Neuronal stem cell (in vitro differentiated cells): ENCODE measurements at regions not wholly inside any gene's neighbourhood (a gene's known extent, or its start where the extent isn't known, plus 50 kb on each side); places are given as distances from the start of the nearest gene placed in this dataset.

Source experiments
- DNase-seq: peaks from one replicate; pipeline ENCODE4 v3.0.0-alpha.2; 2013; ENCODE audit warnings: low spot score
- H2AFZ ChIP-seq: one replicate; pipeline ENCODE4 v1.6.1; 2013; ENCODE audit warnings: mild to moderate bottlenecking, low read length, inconsistent platforms
- H2AK5ac ChIP-seq: 2 replicates; pipeline ENCODE4 v1.6.1; 2013; ENCODE audit warnings: low read depth, mild to moderate bottlenecking, inconsistent platforms, low read length, moderate library complexity, mixed read lengths
- H2BK120ac ChIP-seq: 2 replicates; pipeline ENCODE4 v1.6.1; 2013; ENCODE audit warnings: low read depth, mild to moderate bottlenecking, inconsistent platforms, low read length, moderate library complexity, mixed read lengths
- H2BK12ac ChIP-seq: one replicate; pipeline ENCODE4 v1.6.1; 2013; ENCODE audit warnings: low read length, inconsistent platforms
- H2BK15ac ChIP-seq: 2 replicates; pipeline ENCODE4 v1.6.1; 2013; ENCODE audit warnings: mild to moderate bottlenecking, low read length, inconsistent platforms, mixed read lengths
- H2BK5ac ChIP-seq: one replicate; pipeline ENCODE4 v1.6.1; 2013; ENCODE audit warnings: inconsistent platforms, mild to moderate bottlenecking, low read length, moderate library complexity
- H3K14ac ChIP-seq: one replicate; pipeline ENCODE4 v1.6.1; 2013; ENCODE audit warnings: low read length, inconsistent platforms
- H3K18ac ChIP-seq: 2 replicates; pipeline ENCODE4 v1.6.1; 2013; ENCODE audit warnings: low read length, inconsistent platforms
- H3K23ac ChIP-seq: 2 replicates; pipeline ENCODE4 v1.6.1; 2013; ENCODE audit warnings: low read depth, mild to moderate bottlenecking, mixed read lengths, low read length, inconsistent platforms; ENCODE audit not compliant: poor library complexity
- H3K27ac ChIP-seq: replicated peaks from 3 replicates; pipeline ENCODE4 v1.5.1; 2013; ENCODE audit warnings: low read length, inconsistent platforms
- H3K27me3 ChIP-seq, 3 experiments: 2 replicates each; pipeline ENCODE4 v1.6.1; 2013; ENCODE audit warnings: low read length in 3 of 3, mild to moderate bottlenecking in 2 of 3, inconsistent platforms in 1 of 3, low read depth in 1 of 3, mixed read lengths in 1 of 3, moderate library complexity in 1 of 3; ENCODE audit not compliant: control insufficient read depth in 3 of 3, insufficient read depth in 3 of 3
- H3K36me3 ChIP-seq, 2 donors: replicated peaks in 1 of 2; 2 replicates each; pipeline ENCODE4 v1.6.1; 2013; ENCODE audit warnings: low read length in 2 of 2; ENCODE audit not compliant: control insufficient read depth in 2 of 2, insufficient read depth in 2 of 2
- H3K4ac ChIP-seq: 2 replicates; pipeline ENCODE4 v1.6.1; 2013; ENCODE audit warnings: inconsistent platforms, mild to moderate bottlenecking, low read length, moderate library complexity
- H3K4me1 ChIP-seq, 2 donors: 1 replicate in 1 of 2; 2 replicates in 1 of 2; pipeline ENCODE4 v1.6.1; 2013; ENCODE audit warnings: low read length in 2 of 2, low read depth in 1 of 2; ENCODE audit not compliant: control insufficient read depth in 2 of 2, insufficient read depth in 1 of 2
- H3K4me2 ChIP-seq: one replicate; pipeline ENCODE4 v1.6.1; 2013; ENCODE audit warnings: mild to moderate bottlenecking, low read length, inconsistent platforms; ENCODE audit not compliant: insufficient read depth, poor library complexity, severe bottlenecking
- H3K4me3 ChIP-seq, 2 donors: 2 replicates each; pipeline ENCODE4 v1.5.1; 2013; ENCODE audit warnings: low read length in 2 of 2, mild to moderate bottlenecking in 2 of 2, inconsistent platforms in 1 of 2, moderate library complexity in 1 of 2
- H3K79me1 ChIP-seq: one replicate; pipeline ENCODE4 v1.6.1; 2013; ENCODE audit warnings: low read depth, mild to moderate bottlenecking, inconsistent platforms, low read length, moderate library complexity
- H3K9ac ChIP-seq: one replicate; pipeline ENCODE4 v1.6.1; 2013; ENCODE audit warnings: mild to moderate bottlenecking, low read depth, low read length, inconsistent platforms; ENCODE audit not compliant: poor library complexity
- H3K9me3 ChIP-seq, 2 donors: replicated peaks in 1 of 2; 2 replicates each; pipeline versions ENCODE3 to v1.6.1; 2013; ENCODE audit warnings: low read length in 2 of 2, mild to moderate bottlenecking in 2 of 2, inconsistent platforms in 1 of 2, low read depth in 1 of 2, mixed read lengths in 1 of 2, moderate library complexity in 1 of 2; ENCODE audit not compliant: control insufficient read depth in 2 of 2, insufficient read depth in 1 of 2
- H4K8ac ChIP-seq: one replicate; pipeline ENCODE4 v1.6.1; 2013; ENCODE audit warnings: low read depth, mild to moderate bottlenecking, inconsistent platforms, low read length, moderate library complexity
- H4K91ac ChIP-seq: one replicate; pipeline ENCODE4 v1.6.1; 2013; ENCODE audit warnings: low read length, low read depth, mild to moderate bottlenecking, inconsistent platforms; ENCODE audit not compliant: poor library complexity
- WGBS, 2 donors: extraction: QIAGEN DNeasy Blood & Tissue Kit; methylation state at CpG; one replicate each; pipeline ENCODE4 v1.1.7; 2013; ENCODE audit warnings: missing lambda C conversion rate in 2 of 2, mixed read lengths in 1 of 2; ENCODE audit not compliant: insufficient read length in 2 of 2, insufficient replicate concordance in 1 of 2; ENCODE audit errors: extremely low coverage in 2 of 2; 5-methylcytosine and 5-hydroxymethylcytosine counted together

DNA sequence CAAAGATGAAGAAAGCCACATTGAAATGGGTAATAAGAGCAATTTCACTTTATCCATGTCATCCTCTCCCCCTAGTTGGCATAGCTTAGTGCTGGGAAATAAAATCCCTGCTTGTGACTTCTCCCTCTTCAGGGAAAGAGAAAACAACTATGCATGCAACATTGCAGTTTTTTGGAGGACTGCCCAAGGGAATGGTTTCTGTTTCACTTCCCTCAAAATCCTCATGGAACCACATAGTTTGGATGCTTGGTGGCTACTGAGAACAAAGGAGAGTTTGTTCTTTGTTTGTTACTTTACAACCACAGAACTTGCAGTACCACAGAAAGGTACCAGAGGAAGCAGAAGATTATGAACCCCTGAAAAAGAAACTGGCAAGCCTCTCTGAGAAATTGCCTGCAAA lies 384.6 kb upstream of the RORA start:
- Histone ChIP-seq H3K9ac (no peak overlapping the region), H2AK5ac (no peak overlapping the region), H2BK15ac (no peak overlapping the region), H4K8ac (no peak overlapping the region), H3K27me3 (no peaks in the 10 kb centered on the region), H3K4me3 (no peak overlapping the region), H3K14ac (no peak overlapping the region), H2AFZ (no peak overlapping the region), H3K4ac (no peak overlapping the region), H3K23ac (no peak overlapping the region), H3K18ac (no peak overlapping the region), H4K91ac (no peak overlapping the region), H3K4me2 (no peak overlapping the region), H2BK12ac (no peak overlapping the region), H2BK120ac (no peak overlapping the region), H3K36me3 (no peaks in the 10 kb centered on the region), H3K4me1 (no peaks in the 10 kb centered on the region), H2BK5ac (no peak overlapping the region), H3K9me3 (peaks cover 0 to 5% of the 10 kb centered on the region in 2 donors), H3K79me1 (no peaks in the 10 kb centered on the region), H3K27ac (no peak overlapping the region)
- no peak for DNase-seq

DNA sequence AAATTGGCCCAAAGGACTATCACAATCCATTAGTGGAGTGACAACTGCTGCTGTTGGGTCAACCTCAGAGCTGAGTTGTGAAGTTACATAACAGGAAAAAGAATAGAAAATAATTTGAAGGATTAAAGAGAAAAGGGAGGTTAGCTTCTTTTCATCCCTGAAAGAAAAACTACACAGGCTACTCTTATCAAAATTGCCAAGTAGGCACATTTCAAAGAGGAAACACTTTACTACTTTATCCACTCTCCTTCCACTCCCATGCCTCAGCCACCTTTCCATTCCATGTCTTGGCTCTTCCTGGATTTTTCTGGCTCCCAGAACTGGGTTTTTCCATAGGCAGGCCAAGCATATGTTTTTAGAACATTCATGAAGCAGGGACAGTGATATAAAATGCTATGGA lies 384.0 kb upstream of the RORA start:
- H3K4ac ChIP-seq: no peak overlapping the region
- no peak overlapping the region for H4K91ac ChIP-seq
- peaks cover 0 to 5% of the 10 kb centered on the region in 2 donors for H3K9me3 ChIP-seq
- H3K79me1 ChIP-seq: no peaks in the 10 kb centered on the region
- no peak overlapping the region for H3K27ac ChIP-seq
- H2BK120ac ChIP-seq: no peak overlapping the region
- H3K9ac ChIP-seq: no peak overlapping the region
- H3K27me3 ChIP-seq: no peaks in the 10 kb centered on the region
- no peak overlapping the region for H4K8ac ChIP-seq
- H2BK12ac ChIP-seq: no peak overlapping the region
- no peak overlapping the region for H2BK15ac ChIP-seq
- DNase-seq: no peak
- H3K4me2 ChIP-seq: no peak overlapping the region
- H2AFZ ChIP-seq: no peak overlapping the region
- no peak overlapping the region for H3K14ac ChIP-seq
- H2BK5ac ChIP-seq: no peak overlapping the region
- no peaks in the 10 kb centered on the region for H3K36me3 ChIP-seq
- H2AK5ac ChIP-seq: no peak overlapping the region
- H3K18ac ChIP-seq: no peak overlapping the region
- H3K4me3 ChIP-seq: no peak overlapping the region
- H3K4me1 ChIP-seq: no peaks in the 10 kb centered on the region
- no peak overlapping the region for H3K23ac ChIP-seq

DNA sequence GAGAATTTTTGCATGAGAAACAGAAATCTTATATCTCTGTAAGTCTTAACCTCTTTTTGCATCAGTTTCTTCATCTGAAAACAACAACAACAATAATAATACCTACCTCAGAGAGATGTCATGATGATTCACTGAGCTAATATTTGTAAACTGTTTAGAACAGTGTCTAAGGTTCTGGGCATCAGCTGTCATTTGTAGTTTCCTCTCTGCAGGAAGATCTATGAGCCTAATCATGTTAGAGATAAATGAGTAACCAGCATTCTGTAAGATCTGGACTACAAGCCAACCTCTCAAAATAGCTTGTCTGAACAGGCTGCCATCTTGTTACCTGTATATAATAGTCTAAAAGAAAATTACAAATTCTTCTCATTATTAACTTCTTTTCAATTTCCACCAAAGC lies 383.0 kb upstream of the RORA start:
- Histone ChIP-seq H2AFZ (no peak overlapping the region), H3K14ac (no peak overlapping the region), H4K91ac (no peak overlapping the region), H3K4me3 (no peak overlapping the region), H3K4me1 (no peaks in the 10 kb centered on the region), H3K79me1 (no peaks in the 10 kb centered on the region), H3K4me2 (no peak overlapping the region), H4K8ac (no peak overlapping the region), H3K27me3 (no peaks in the 10 kb centered on the region), H3K4ac (no peak overlapping the region), H3K23ac (no peak overlapping the region), H2AK5ac (no peak overlapping the region), H2BK120ac (no peak overlapping the region), H3K9me3 (peaks cover 0 to 3% of the 10 kb centered on the region in 2 donors), H3K18ac (no peak overlapping the region), H3K9ac (no peak overlapping the region), H2BK15ac (no peak overlapping the region), H3K36me3 (no peaks in the 10 kb centered on the region), H2BK5ac (no peak overlapping the region), H3K27ac (no peak overlapping the region), H2BK12ac (no peak overlapping the region)
- no peak for DNase-seq

DNA sequence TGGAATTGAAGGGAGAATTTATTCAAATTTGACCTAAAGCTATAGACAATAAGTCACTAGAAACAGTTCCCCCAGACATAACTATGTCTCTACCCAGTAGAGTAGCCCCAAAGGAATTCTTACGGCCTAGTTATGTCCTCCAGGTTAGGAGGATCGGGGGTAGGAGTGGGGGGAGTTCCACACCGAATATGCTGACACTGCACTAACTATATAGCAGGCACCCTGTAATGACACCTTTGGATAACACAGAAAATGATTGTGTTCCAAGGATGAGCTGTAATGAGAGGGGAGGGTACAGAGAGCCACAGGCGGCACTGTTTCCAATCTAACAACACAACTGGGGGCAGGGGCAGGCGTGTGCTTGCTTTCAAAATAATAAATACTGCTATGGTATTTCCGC lies 376.2 kb upstream of the RORA start:
- WGBS, 2 donors: no CpG with 5 or more reads among the region's 6 CpGs
- no peak overlapping the region for H3K14ac ChIP-seq
- no peak overlapping the region for H2BK5ac ChIP-seq
- no peak overlapping the region for H3K27ac ChIP-seq
- no peak for DNase-seq
- H3K18ac ChIP-seq: no peak overlapping the region
- no peaks in the 10 kb centered on the region for H3K79me1 ChIP-seq
- H3K9ac ChIP-seq: no peak overlapping the region
- no peaks in the 10 kb centered on the region for H3K9me3 ChIP-seq
- no peak overlapping the region for H2BK120ac ChIP-seq
- H2AK5ac ChIP-seq: no peak overlapping the region
- no peak overlapping the region for H3K23ac ChIP-seq
- H3K4me2 ChIP-seq: no peak overlapping the region
- no peaks in the 10 kb centered on the region for H3K27me3 ChIP-seq
- no peak overlapping the region for H4K91ac ChIP-seq
- no peak overlapping the region for H3K4me3 ChIP-seq
- H4K8ac ChIP-seq: no peak overlapping the region
- no peak overlapping the region for H2AFZ ChIP-seq
- no peaks in the 10 kb centered on the region for H3K36me3 ChIP-seq
- H2BK12ac ChIP-seq: no peak overlapping the region
- no peak overlapping the region for H2BK15ac ChIP-seq
- H3K4me1 ChIP-seq: no peaks in the 10 kb centered on the region
- H3K4ac ChIP-seq: no peak overlapping the region
